KMS-11 (cell line): ENCODE measurements at regions not wholly inside any gene's neighbourhood (a gene's known extent, or its start where the extent isn't known, plus 50 kb on each side); places are given as distances from the start of the nearest gene placed in this dataset.

Source experiments
- H2AFZ ChIP-seq: fragments of 200-600 bp; sonication (generic); 2 replicates; pipeline ENCODE4 v1.6.1; 2016; ENCODE audit warnings: antibody characterized with exemption, mixed run types, low read depth
- H3K27ac ChIP-seq: fragments of 200-600 bp; sonication (generic); 2 replicates; pipeline ENCODE4 v1.6.1; 2016; ENCODE audit warnings: mild to moderate bottlenecking, mixed run types
- H3K27me3 ChIP-seq: fragments of 200-600 bp; sonication (generic); 2 replicates; pipeline ENCODE4 v1.6.1; 2017; ENCODE audit warnings: mild to moderate bottlenecking, low read depth, mixed run types, moderate library complexity; ENCODE audit not compliant: insufficient read depth
- H3K36me3 ChIP-seq: fragments of 200-600 bp; sonication (generic); 2 replicates; pipeline ENCODE4 v1.6.1; 2017; ENCODE audit warnings: mild to moderate bottlenecking, mixed run types; ENCODE audit not compliant: insufficient read depth
- H3K4me1 ChIP-seq: fragments of 200-600 bp; sonication (generic); 2 replicates; pipeline ENCODE4 v1.6.1; 2016; ENCODE audit warnings: mild to moderate bottlenecking, low read depth, mixed run types; ENCODE audit not compliant: poor library complexity, severe bottlenecking
- H3K4me2 ChIP-seq: fragments of 200-600 bp; sonication (generic); 2 replicates; pipeline ENCODE4 v1.7.0; 2016; ENCODE audit warnings: mild to moderate bottlenecking, mixed run types
- H3K4me3 ChIP-seq: fragments of 200-600 bp; sonication (generic); IDR thresholded peaks from 2 replicates; pipeline ENCODE4 v1.6.1; 2017; ENCODE audit warnings: low read depth, low read length, mixed read lengths; ENCODE audit not compliant: insufficient read depth
- H3K79me2 ChIP-seq: fragments of 200-600 bp; sonication (generic); 2 replicates; pipeline ENCODE4 v1.6.1; 2016; ENCODE audit warnings: low read depth, mixed run types; ENCODE audit not compliant: insufficient read depth
- H3K9ac ChIP-seq: fragments of 200-600 bp; sonication (generic); 2 replicates; pipeline ENCODE4 v1.6.1; 2016; ENCODE audit warnings: mild to moderate bottlenecking, mixed run types
- H4K20me1 ChIP-seq: fragments of 200-600 bp; sonication (generic); 2 replicates; pipeline ENCODE4 v1.6.1; 2016; ENCODE audit warnings: mild to moderate bottlenecking, mixed run types; ENCODE audit not compliant: insufficient read depth
- TF ChIP-seq, protein P1 (sequence below): fragments of 200-600 bp; sonication (generic); conservative IDR thresholded peaks from 2 replicates; pipeline ENCODE4 v1.6.1; 2017; ENCODE audit warnings: low read depth, mild to moderate bottlenecking, antibody characterized with exemption, low read length, moderate library complexity, mixed read lengths

DNA sequence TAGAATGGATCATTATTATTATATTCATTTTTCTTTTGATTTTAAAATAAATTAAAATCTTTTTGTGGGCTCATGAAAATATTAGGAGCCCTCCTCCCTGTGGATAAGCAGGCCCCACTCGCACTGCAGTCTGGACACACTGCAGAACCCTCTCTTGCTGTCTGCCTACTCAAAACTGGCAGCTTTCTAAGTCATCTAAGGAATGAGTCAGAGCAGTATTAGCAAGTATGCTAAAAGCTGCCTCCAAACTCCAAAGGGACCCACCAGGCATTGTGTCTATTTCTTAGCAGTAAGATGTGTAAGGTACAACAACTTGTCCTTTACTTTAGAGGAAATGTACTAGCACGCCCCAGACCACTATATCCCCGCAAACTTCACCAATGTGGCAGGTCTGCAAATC is 108.8 kb downstream of the SYF2 start:
- H4K20me1 ChIP-seq, result no peaks in the 10 kb centered on the region
- no peak overlapping the region for H2AFZ ChIP-seq
- H3K27ac ChIP-seq, result no peak overlapping the region
- TF ChIP-seq, protein P1, sequence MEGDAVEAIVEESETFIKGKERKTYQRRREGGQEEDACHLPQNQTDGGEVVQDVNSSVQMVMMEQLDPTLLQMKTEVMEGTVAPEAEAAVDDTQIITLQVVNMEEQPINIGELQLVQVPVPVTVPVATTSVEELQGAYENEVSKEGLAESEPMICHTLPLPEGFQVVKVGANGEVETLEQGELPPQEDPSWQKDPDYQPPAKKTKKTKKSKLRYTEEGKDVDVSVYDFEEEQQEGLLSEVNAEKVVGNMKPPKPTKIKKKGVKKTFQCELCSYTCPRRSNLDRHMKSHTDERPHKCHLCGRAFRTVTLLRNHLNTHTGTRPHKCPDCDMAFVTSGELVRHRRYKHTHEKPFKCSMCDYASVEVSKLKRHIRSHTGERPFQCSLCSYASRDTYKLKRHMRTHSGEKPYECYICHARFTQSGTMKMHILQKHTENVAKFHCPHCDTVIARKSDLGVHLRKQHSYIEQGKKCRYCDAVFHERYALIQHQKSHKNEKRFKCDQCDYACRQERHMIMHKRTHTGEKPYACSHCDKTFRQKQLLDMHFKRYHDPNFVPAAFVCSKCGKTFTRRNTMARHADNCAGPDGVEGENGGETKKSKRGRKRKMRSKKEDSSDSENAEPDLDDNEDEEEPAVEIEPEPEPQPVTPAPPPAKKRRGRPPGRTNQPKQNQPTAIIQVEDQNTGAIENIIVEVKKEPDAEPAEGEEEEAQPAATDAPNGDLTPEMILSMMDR, result no peak
- H3K27me3 ChIP-seq, result no peaks in the 10 kb centered on the region
- H3K4me1 ChIP-seq, result no peaks in the 10 kb centered on the region
- H3K4me2 ChIP-seq, result no peak overlapping the region
- no peaks in the 10 kb centered on the region for H3K36me3 ChIP-seq
- no peak overlapping the region for H3K4me3 ChIP-seq
- no peak overlapping the region for H3K9ac ChIP-seq
- H3K79me2 ChIP-seq, result no peaks in the 10 kb centered on the region

DNA sequence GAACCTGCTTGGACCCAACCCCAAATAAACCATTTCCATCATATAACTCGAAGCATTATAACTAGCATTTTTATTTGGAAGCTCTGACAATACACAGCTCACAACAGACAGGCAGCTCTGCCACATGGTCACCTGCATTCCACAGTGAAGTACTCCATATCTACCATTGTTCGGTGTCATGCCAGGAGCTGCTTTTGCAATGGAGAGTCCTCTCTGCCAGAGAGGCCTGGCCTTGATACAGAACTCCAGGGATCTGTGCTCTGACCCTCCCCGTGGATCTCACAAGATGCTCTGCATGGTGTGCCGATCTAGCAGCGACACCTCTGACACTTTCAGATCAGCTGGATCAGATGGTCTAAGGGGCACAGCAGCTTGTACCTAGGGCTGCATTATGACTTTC is 109.6 kb downstream of the SYF2 start:
- no peaks in the 10 kb centered on the region for H4K20me1 ChIP-seq
- H3K79me2 ChIP-seq, result no peaks in the 10 kb centered on the region
- H3K4me2 ChIP-seq, result no peak overlapping the region
- TF ChIP-seq, protein P1, result no peak
- no peaks in the 10 kb centered on the region for H3K4me1 ChIP-seq
- no peaks in the 10 kb centered on the region for H3K27me3 ChIP-seq
- H3K27ac ChIP-seq, result no peak overlapping the region
- no peak overlapping the region for H2AFZ ChIP-seq
- no peak overlapping the region for H3K9ac ChIP-seq
- no peaks in the 10 kb centered on the region for H3K36me3 ChIP-seq
- H3K4me3 ChIP-seq, result no peak overlapping the region

GRCh38 chr1:25120281-25120680 is 112.0 kb downstream of the SYF2 start:
- no peaks in the 10 kb centered on the region for H3K36me3 ChIP-seq
- no peaks in the 10 kb centered on the region for H3K27me3 ChIP-seq
- no peaks in the 10 kb centered on the region for H3K4me1 ChIP-seq
- no peak overlapping the region for H2AFZ ChIP-seq
- no peak overlapping the region for H3K9ac ChIP-seq
- H3K4me2 ChIP-seq, result no peak overlapping the region
- TF ChIP-seq, protein P1, result no peak
- no peaks in the 10 kb centered on the region for H4K20me1 ChIP-seq
- H3K79me2 ChIP-seq, result no peaks in the 10 kb centered on the region
- no peak overlapping the region for H3K4me3 ChIP-seq
- no peak overlapping the region for H3K27ac ChIP-seq

DNA sequence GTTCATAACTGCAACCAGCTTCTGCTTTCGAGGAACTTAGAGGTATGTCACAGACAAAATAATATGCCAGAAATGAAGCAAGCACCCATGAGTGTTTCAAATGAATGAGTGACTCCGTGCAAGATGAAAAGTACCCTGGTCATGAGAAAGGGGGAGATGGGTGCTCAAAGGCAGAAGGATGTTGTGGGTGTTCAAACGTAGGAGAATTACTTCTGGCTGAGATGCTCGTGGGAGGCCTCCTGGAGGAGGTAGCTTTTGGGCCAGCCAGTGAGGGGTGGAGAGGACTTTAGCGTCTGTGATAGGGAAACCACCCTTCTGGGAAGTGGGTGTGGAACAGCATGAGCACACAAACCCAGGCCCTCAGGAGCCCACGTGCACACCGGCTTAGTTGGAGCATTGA is 113.8 kb downstream of the SYF2 start:
- no peaks in the 10 kb centered on the region for H4K20me1 ChIP-seq
- H3K27me3 ChIP-seq, result no peaks in the 10 kb centered on the region
- no peak overlapping the region for H3K9ac ChIP-seq
- H3K4me1 ChIP-seq, result no peaks in the 10 kb centered on the region
- no peak overlapping the region for H3K4me2 ChIP-seq
- H3K27ac ChIP-seq, result no peak overlapping the region
- no peaks in the 10 kb centered on the region for H3K36me3 ChIP-seq
- TF ChIP-seq, protein P1, result no peak
- H3K4me3 ChIP-seq, result no peak overlapping the region
- H3K79me2 ChIP-seq, result no peaks in the 10 kb centered on the region
- no peak overlapping the region for H2AFZ ChIP-seq
